Stimulated activated naive CD8-positive, alpha-beta T cell treated with anti-CD3 and anti-CD28 coated beads, Interleukin-15, Interleukin-2, amounts not matched to agents 100 ng/mL and 50 ng/mL, for 24 hours (primary cell): ENCODE measurements at regions not wholly inside any gene's neighbourhood (a gene's known extent, or its start where the extent isn't known, plus 50 kb on each side); places are given as distances from the start of the nearest gene placed in this dataset.

Experiments used
- H3K27ac Mint-ChIP-seq: one replicate; pipeline ENCODE4 v1.8.0; 2021; ENCODE audit warnings: mild to moderate bottlenecking, mixed read lengths
- H3K27me3 Mint-ChIP-seq: one replicate; pipeline ENCODE4 v1.8.0; 2021; ENCODE audit warnings: mixed read lengths
- H3K36me3 Mint-ChIP-seq: one replicate; pipeline ENCODE4 v1.8.0; 2021; ENCODE audit warnings: low read depth, mixed read lengths
- H3K4me1 Mint-ChIP-seq: one replicate; pipeline ENCODE4 v1.8.0; 2021; ENCODE audit warnings: low read depth, mixed read lengths
- H3K4me3 Mint-ChIP-seq: one replicate; pipeline ENCODE4 v1.8.0; 2021; ENCODE audit warnings: mild to moderate bottlenecking, mixed read lengths
- H3K9me3 Mint-ChIP-seq: one replicate; pipeline ENCODE4 v1.8.0; 2021; ENCODE audit warnings: mixed read lengths

DNA sequence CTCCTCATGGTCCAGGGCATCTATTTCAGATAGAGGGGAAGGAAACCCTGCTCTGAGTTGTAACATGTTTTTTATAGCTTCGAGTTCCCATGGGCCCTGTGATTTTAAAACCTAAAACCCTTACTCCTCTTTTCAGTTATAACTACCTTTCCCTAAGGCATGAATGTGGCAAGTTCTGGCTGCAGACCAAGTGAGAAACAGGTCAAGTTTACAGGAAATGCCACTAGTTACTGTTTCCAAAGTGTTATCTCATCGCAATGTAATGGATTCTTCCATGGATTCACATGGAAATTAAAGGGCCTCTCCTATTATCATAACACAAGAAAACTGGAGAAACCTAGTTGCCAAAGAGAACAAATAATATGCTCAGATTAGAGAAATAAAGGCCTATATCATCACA lies 574.5 kb upstream of the GRAMD2B start:
- Mint-ChIP-seq H3K4me3 (no peak overlapping the region), H3K9me3 (peaks cover under 1% of the 10 kb centered on the region), H3K4me1 (no peaks in the 10 kb centered on the region), H3K36me3 (no peaks in the 10 kb centered on the region), H3K27ac (no peak overlapping the region), H3K27me3 (no peaks in the 10 kb centered on the region)

- Mint-ChIP-seq H3K27ac (no peak overlapping the region), H3K4me1 (no peaks in the 10 kb centered on the region), H3K9me3 (peaks cover 5% of the 10 kb centered on the region), H3K27me3 (no peaks in the 10 kb centered on the region), H3K36me3 (no peaks in the 10 kb centered on the region), H3K4me3 (no peak overlapping the region)
These were observed 566.3 kb upstream of the GRAMD2B start for GRCh38 chr5:125856949-125857348.

- H3K4me3 Mint-ChIP-seq = no peak overlapping the region
- peaks cover 17% of the 10 kb centered on the region for H3K9me3 Mint-ChIP-seq
- H3K4me1 Mint-ChIP-seq = no peaks in the 10 kb centered on the region
- no peaks in the 10 kb centered on the region for H3K36me3 Mint-ChIP-seq
- H3K27ac Mint-ChIP-seq = no peak overlapping the region
- H3K27me3 Mint-ChIP-seq = no peaks in the 10 kb centered on the region
These were observed 559.6 kb upstream of the GRAMD2B start for GRCh38 chr5:125863579-125863978.

DNA sequence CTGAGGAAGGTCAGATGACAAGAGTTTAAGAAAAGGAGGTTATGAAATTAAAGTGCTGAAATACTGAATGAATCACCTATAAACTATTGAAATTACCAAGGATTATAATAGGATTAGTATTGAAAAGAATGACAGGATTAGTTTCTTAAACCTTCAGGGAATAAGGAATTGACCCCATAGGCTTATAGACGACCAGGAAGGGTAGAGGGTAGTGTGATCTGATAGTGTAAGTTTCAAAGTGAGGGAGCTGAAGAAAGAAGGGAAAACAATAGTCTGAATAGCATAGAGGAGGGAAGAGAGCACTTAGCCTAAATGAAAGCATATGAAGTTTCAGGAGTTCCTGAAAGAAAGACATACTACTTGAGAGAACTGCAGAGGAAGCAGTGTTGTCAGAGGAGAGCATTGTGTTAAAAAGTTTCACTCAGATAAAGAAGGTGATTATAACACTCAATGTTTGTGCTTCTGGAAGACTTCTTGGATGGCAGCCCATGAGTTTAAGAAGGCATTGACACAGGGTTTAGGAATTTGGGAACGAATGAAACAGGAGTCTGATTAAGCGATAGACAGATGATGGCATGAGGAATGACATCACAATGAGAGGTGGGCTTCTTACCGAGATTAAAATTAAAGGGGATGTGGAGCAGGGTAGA lies 557.9 kb upstream of the GRAMD2B start:
- H3K36me3 Mint-ChIP-seq = no peaks in the 10 kb centered on the region
- no peaks in the 10 kb centered on the region for H3K4me1 Mint-ChIP-seq
- H3K27ac Mint-ChIP-seq = no peak overlapping the region
- H3K4me3 Mint-ChIP-seq = no peak overlapping the region
- no peaks in the 10 kb centered on the region for H3K27me3 Mint-ChIP-seq
- peaks cover 19% of the 10 kb centered on the region for H3K9me3 Mint-ChIP-seq

DNA sequence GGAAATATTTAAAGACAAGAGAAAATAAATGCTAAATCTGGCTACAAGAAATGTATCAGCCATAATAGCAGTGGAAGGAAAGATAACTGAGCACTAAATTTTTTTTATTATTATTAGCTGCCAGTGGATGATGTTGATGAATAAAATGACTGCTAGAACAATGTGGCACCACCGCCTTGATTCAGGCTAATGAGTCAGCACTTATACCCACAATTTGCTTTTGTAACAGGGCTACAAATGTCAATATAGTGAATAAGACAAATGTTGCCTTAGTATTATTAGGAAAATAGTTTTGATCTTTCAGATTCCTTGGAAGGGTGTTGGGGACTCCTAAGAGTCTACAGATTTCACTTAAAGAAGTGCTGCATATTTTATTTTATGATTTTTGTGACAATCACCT lies 555.2 kb upstream of the GRAMD2B start:
- H3K9me3 Mint-ChIP-seq = peaks cover 16% of the 10 kb centered on the region
- H3K4me1 Mint-ChIP-seq = no peaks in the 10 kb centered on the region
- H3K27me3 Mint-ChIP-seq = no peaks in the 10 kb centered on the region
- H3K36me3 Mint-ChIP-seq = no peaks in the 10 kb centered on the region
- H3K27ac Mint-ChIP-seq = no peak overlapping the region
- H3K4me3 Mint-ChIP-seq = no peak overlapping the region

DNA sequence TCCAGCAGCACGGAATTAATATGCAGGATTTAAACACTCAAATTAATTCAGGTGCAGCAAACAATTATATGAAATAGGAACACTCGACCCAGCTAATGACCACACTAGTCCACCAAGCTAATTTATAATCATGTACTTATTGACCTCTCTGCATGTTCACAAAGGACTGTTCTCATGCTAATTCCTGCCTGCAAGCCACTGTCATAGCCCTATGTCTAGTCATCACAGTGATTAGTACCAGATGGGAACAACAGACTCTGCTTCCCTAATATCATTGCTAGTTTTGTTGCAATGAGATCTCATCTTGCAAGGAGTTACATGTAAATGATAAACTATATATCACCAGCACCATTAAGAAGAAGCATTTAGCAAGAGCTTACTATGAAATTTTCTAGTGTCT lies 553.0 kb upstream of the GRAMD2B start:
- H3K36me3 Mint-ChIP-seq = no peaks in the 10 kb centered on the region
- no peaks in the 10 kb centered on the region for H3K27me3 Mint-ChIP-seq
- peaks cover 16% of the 10 kb centered on the region for H3K9me3 Mint-ChIP-seq
- H3K4me1 Mint-ChIP-seq = no peaks in the 10 kb centered on the region
- no peak overlapping the region for H3K27ac Mint-ChIP-seq
- H3K4me3 Mint-ChIP-seq = no peak overlapping the region

DNA sequence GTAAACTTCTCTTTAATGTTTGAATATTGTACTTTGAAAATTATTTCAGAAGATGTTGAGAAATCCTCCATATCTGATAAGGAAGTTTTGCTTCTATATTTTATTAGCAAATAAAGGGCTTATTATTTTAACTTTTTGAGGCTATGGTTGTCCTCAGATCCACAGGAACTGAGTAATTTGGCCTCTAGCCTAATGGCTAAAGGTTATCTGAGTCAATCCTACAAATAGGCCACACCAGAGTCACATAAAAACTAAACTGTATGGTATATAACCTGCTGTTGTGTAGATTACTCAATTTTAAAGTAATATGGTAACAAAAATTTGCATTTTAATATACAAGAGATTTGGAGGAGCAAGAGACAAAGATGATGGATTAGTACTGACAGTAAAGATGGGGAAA lies 549.2 kb upstream of the GRAMD2B start:
- H3K4me3 Mint-ChIP-seq = no peak overlapping the region
- H3K4me1 Mint-ChIP-seq = no peaks in the 10 kb centered on the region
- no peaks in the 10 kb centered on the region for H3K27me3 Mint-ChIP-seq
- peaks cover 10% of the 10 kb centered on the region for H3K9me3 Mint-ChIP-seq
- no peaks in the 10 kb centered on the region for H3K36me3 Mint-ChIP-seq
- no peak overlapping the region for H3K27ac Mint-ChIP-seq

GRCh38 chr5:125874717-125875116 lies 548.5 kb upstream of the GRAMD2B start:
- H3K36me3 Mint-ChIP-seq = no peaks in the 10 kb centered on the region
- no peaks in the 10 kb centered on the region for H3K27me3 Mint-ChIP-seq
- H3K9me3 Mint-ChIP-seq = peaks cover 10% of the 10 kb centered on the region
- no peak overlapping the region for H3K4me3 Mint-ChIP-seq
- no peaks in the 10 kb centered on the region for H3K4me1 Mint-ChIP-seq
- H3K27ac Mint-ChIP-seq = no peak overlapping the region

- no peak overlapping the region for H3K4me3 Mint-ChIP-seq
- no peaks in the 10 kb centered on the region for H3K36me3 Mint-ChIP-seq
- no peaks in the 10 kb centered on the region for H3K27me3 Mint-ChIP-seq
- H3K27ac Mint-ChIP-seq = no peak overlapping the region
- H3K4me1 Mint-ChIP-seq = no peaks in the 10 kb centered on the region
- H3K9me3 Mint-ChIP-seq = peaks cover 6% of the 10 kb centered on the region
These were observed 546.0 kb upstream of the GRAMD2B start for GRCh38 chr5:125877248-125877647.

GRCh38 chr5:125882061-125882460 lies 541.1 kb upstream of the GRAMD2B start:
- no peaks in the 10 kb centered on the region for H3K36me3 Mint-ChIP-seq
- no peaks in the 10 kb centered on the region for H3K27me3 Mint-ChIP-seq
- no peak overlapping the region for H3K27ac Mint-ChIP-seq
- no peak overlapping the region for H3K4me3 Mint-ChIP-seq
- no peaks in the 10 kb centered on the region for H3K9me3 Mint-ChIP-seq
- no peaks in the 10 kb centered on the region for H3K4me1 Mint-ChIP-seq

GRCh38 chr5:125883223-125883622 lies 540.0 kb upstream of the GRAMD2B start:
- no peaks in the 10 kb centered on the region for H3K36me3 Mint-ChIP-seq
- H3K27ac Mint-ChIP-seq = no peak overlapping the region
- H3K4me3 Mint-ChIP-seq = no peak overlapping the region
- no peaks in the 10 kb centered on the region for H3K4me1 Mint-ChIP-seq
- H3K27me3 Mint-ChIP-seq = no peaks in the 10 kb centered on the region
- no peaks in the 10 kb centered on the region for H3K9me3 Mint-ChIP-seq

DNA sequence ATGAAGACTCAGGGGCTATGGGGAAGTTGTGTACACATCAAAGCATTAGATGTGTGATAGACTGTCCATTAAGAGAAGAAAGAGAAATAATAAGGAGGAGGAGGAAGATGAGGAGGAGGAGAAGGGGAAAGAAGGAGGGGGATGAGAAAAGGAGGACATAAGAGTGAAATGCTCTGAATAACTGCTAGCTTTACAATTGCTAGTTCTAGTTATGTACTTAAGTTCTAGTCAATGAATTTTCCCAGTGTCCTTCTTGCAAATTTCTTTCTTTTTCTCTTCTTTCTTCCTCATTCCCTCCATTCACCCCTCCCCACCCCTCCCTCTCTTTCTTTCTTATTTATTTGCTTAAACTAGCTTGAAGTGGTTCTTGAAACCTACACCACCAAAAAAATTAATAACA lies 534.9 kb upstream of the GRAMD2B start:
- Mint-ChIP-seq H3K9me3 (peaks cover 4% of the 10 kb centered on the region), H3K27me3 (no peaks in the 10 kb centered on the region), H3K4me3 (no peak overlapping the region)

DNA sequence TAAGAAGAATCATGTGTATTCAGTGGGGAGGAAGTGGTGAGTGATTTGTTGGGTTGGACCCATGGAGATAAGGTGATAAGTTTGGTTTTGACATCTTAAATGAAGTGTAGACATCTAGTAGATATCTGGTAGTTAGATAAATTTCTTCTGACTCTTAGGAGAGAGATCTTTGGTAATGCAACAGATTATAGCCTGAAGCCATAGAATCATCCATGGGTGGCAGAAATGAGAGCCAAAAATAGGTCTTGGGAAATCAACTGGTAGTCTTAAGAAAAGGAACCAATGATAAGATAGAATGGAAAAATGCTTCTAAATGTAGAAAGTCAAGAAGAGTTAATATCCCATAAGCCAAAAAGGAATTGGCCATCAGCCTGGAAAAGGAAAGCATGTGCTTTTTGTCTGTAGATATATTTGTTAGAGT lies 532.7 kb upstream of the GRAMD2B start:
- Mint-ChIP-seq H3K36me3 (no peaks in the 10 kb centered on the region), H3K4me1 (no peaks in the 10 kb centered on the region), H3K4me3 (no peak overlapping the region), H3K27me3 (no peaks in the 10 kb centered on the region), H3K27ac (no peak overlapping the region), H3K9me3 (peaks cover 4% of the 10 kb centered on the region)

More for the DNA sequence above, 534.9 kb upstream of the GRAMD2B start:
- Mint-ChIP-seq H3K4me1 (no peaks in the 10 kb centered on the region), H3K27ac (no peak overlapping the region), H3K36me3 (no peaks in the 10 kb centered on the region)

DNA sequence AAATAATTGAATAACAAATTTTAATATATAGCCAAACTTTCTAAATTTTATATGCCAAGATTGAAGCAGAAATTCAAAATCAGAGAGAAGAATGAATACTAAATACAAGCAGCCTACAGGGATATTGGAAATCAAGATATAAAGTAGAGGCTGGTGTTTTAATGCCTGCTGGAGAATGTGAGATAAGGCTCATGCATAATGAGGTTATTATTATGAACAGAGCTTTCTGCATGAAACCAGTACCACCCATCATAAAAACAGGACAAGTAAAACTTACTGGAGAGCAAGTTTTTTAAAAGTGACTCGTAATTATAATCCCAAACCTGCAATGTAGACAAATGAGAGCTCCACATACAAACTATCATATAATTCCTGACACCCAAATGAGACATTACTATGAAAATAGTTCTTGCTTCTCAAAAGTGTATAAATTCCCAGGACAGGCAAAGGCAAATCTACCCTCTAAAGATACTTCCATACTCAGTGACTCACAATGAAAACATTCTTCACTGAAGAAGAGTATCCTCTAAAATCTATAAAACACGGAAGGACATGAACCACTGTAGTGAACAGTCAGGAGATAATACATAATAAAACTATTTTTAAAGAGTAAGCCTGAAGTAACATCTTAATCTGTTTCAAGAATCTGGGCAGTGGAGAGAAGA lies 532.0 kb upstream of the GRAMD2B start:
- no peak overlapping the region for H3K4me3 Mint-ChIP-seq
- no peaks in the 10 kb centered on the region for H3K36me3 Mint-ChIP-seq
- H3K9me3 Mint-ChIP-seq = peaks cover 4% of the 10 kb centered on the region
- H3K4me1 Mint-ChIP-seq = no peaks in the 10 kb centered on the region
- no peaks in the 10 kb centered on the region for H3K27me3 Mint-ChIP-seq
- H3K27ac Mint-ChIP-seq = no peak overlapping the region

- H3K4me3 Mint-ChIP-seq = no peak overlapping the region
- H3K27ac Mint-ChIP-seq = no peak overlapping the region
- no peaks in the 10 kb centered on the region for H3K4me1 Mint-ChIP-seq
- H3K27me3 Mint-ChIP-seq = no peaks in the 10 kb centered on the region
- no peaks in the 10 kb centered on the region for H3K36me3 Mint-ChIP-seq
- peaks cover 9% of the 10 kb centered on the region for H3K9me3 Mint-ChIP-seq
These were observed 528.8 kb upstream of the GRAMD2B start for GRCh38 chr5:125894383-125894782.

- Mint-ChIP-seq H3K27ac (no peak overlapping the region), H3K36me3 (no peaks in the 10 kb centered on the region), H3K4me1 (no peaks in the 10 kb centered on the region)
These were observed 526.8 kb upstream of the GRAMD2B start for GRCh38 chr5:125896368-125896767.

More at GRCh38 chr5:125896368-125896767, 526.8 kb upstream of the GRAMD2B start:
- no peaks in the 10 kb centered on the region for H3K27me3 Mint-ChIP-seq
- peaks cover 12% of the 10 kb centered on the region for H3K9me3 Mint-ChIP-seq
- no peak overlapping the region for H3K4me3 Mint-ChIP-seq
